GM06990 (cell line): ENCODE measurements at regions not wholly inside any gene's neighbourhood (a gene's known extent, or its start where the extent isn't known, plus 50 kb on each side); places are given as distances from the start of the nearest gene placed in this dataset.

Source experiments
- DNase-seq: peaks from one replicate; pipeline ENCODE4 v3.0.0-alpha.2; 2011; ENCODE audit not compliant: insufficient read length; ENCODE audit errors: extremely low read depth
- H3K27me3 ChIP-seq: replicated peaks from 2 replicates; pipeline ENCODE4 v1.6.0; 2011; ENCODE audit warnings: low read length; ENCODE audit not compliant: control insufficient read depth, insufficient read depth
- H3K36me3 ChIP-seq: 2 replicates; pipeline ENCODE4 v1.5.1; 2011; ENCODE audit warnings: low read length; ENCODE audit not compliant: control insufficient read depth, insufficient read depth
- H3K4me3 ChIP-seq: replicated peaks from 2 replicates; pipeline ENCODE4 v1.5.1; 2011; ENCODE audit warnings: low read depth, mild to moderate bottlenecking, control low read depth, low read length
- TF ChIP-seq, protein P1 (sequence below): IDR thresholded peaks from 2 replicates; pipeline ENCODE4 v1.5.1; 2011; ENCODE audit warnings: low read length, control low read depth, mild to moderate bottlenecking, inconsistent platforms; ENCODE audit not compliant: insufficient read depth, poor library complexity, severe bottlenecking

DNA sequence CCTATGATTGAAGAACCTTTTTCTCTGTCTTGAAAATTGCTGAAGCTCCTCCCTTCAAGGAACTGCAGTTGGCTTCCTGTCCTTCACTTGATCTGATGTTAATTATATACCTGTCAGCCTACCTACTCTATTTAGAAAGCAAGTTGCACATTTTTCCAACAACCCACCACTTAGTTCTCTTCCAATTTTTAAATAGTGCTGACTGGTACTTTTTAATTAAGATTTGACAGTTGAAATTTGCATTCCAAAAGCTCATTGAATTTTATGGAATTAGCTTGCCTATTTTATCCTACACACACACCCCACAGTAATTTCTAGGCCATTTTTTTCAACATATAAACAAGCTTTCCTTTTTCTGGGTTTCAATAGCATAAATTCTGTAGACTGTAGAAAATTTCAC is 820.3 kb upstream of the FAT3 start:
- Histone ChIP-seq H3K36me3 (no peaks in the 10 kb centered on the region), H3K4me3 (no peak overlapping the region), H3K27me3 (no peaks in the 10 kb centered on the region)
- no peak for DNase-seq
- TF ChIP-seq, protein P1, sequence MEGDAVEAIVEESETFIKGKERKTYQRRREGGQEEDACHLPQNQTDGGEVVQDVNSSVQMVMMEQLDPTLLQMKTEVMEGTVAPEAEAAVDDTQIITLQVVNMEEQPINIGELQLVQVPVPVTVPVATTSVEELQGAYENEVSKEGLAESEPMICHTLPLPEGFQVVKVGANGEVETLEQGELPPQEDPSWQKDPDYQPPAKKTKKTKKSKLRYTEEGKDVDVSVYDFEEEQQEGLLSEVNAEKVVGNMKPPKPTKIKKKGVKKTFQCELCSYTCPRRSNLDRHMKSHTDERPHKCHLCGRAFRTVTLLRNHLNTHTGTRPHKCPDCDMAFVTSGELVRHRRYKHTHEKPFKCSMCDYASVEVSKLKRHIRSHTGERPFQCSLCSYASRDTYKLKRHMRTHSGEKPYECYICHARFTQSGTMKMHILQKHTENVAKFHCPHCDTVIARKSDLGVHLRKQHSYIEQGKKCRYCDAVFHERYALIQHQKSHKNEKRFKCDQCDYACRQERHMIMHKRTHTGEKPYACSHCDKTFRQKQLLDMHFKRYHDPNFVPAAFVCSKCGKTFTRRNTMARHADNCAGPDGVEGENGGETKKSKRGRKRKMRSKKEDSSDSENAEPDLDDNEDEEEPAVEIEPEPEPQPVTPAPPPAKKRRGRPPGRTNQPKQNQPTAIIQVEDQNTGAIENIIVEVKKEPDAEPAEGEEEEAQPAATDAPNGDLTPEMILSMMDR = no peak

DNA sequence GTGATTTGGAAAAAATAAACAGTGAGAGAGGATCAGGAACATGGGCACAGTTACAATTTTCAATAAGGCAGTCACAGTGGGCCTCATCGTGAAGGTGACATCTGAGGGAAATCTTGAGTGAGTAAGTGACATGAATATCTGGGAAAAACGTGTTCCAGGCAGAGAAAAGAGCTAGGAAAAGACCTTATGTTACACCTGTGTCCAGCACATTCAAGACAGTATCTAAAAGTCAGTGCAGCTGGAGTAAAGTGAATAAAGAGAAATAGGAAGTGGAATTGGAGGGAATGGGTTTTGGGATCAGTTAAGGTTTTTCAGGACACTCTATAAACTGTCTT is 827.5 kb upstream of the FAT3 start:
- DNase-seq = no peak
- TF ChIP-seq, protein P1 = no peak
- Histone ChIP-seq H3K27me3 (no peaks in the 10 kb centered on the region), H3K4me3 (no peak overlapping the region), H3K36me3 (no peaks in the 10 kb centered on the region)

DNA sequence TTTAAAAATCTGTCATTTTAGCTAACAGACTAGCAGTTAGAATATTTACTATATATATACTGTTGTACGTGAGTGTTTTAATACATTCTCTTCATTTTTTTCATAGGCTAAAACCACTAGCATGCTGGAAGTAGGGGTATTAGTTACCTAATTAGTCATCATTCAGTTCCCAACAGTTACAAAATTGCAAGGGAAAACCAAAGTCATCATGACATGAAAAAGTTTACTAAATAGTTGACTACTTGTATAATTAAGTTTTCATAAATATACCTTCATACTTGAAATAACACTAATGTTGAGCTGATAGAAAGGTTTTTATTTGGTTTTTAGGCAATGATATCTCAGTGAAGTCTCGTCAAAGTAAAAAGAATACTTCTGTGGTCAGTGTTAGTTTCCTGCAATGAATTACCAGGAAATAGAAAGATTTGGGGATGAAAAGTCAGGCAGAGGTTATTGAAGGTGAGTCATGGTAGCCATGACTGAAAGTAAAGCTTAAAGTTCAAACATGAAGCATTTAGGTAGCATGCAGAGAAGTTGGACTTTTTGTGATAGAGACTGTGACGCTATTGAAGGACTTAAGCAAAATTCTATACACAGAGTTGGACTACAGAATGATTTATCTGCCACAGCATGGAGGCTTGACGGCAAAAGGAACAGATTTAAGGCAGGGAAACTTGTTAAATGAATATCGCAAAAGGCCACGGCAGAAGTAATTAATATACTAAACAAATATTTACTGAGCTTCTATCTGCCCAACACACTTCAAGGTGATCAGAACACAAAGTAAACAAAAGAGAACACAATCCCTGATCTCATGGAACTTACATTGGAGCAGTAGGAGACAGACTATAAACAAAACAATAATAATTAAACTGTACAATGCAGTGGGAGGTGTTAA is 828.1 kb upstream of the FAT3 start:
- no peak overlapping the region for H3K4me3 ChIP-seq
- TF ChIP-seq, protein P1 = no peak

GRCh38 chr11:91394727-91395414 is 829.7 kb upstream of the FAT3 start:
- DNase-seq = no peak
- no peaks in the 10 kb centered on the region for H3K36me3 ChIP-seq

More for the DNA sequence above, 828.1 kb upstream of the FAT3 start:
- DNase-seq = no peak
- no peaks in the 10 kb centered on the region for H3K36me3 ChIP-seq
- H3K27me3 ChIP-seq = no peaks in the 10 kb centered on the region

DNA sequence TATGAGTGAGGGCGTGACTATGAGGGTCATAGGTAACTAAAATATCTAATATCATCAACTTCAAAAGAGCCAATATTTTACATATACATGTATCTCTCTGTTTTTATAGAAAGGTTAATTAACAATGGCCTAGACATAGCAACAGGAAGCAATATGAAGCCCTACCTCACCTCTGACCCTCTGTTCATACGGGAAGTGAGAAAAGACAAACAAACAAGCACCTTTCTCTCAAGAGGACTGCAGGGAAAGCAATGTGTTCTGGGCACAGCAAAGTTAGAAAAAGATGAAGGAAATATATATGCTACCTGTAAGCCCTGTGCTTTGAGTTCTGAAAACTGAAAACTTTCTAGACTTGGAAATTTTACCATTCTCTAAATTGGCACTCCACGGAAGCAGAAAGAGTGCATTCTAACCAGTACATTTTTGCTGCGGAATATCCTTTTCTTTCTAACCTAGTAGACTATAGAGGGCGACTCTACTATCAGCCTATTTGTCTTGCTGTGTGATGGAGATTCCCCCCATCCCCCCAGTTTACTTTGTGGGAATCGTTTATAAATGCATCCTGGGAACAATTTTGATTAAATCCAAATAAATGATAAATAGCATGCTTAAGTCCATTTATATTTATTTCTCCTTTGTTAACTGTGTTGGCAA is 830.4 kb upstream of the FAT3 start:
- no peak overlapping the region for H3K4me3 ChIP-seq
- no peak for DNase-seq
- H3K36me3 ChIP-seq = no peaks in the 10 kb centered on the region
- TF ChIP-seq, protein P1 = no peak
- no peaks in the 10 kb centered on the region for H3K27me3 ChIP-seq

More at GRCh38 chr11:91394727-91395414, 829.7 kb upstream of the FAT3 start:
- TF ChIP-seq, protein P1 = no peak
- Histone ChIP-seq H3K4me3 (no peak overlapping the region), H3K27me3 (no peaks in the 10 kb centered on the region)
